Lower leg skin (tissue), 3 donors: ENCODE measurements at regions not wholly inside any gene's neighbourhood (a gene's known extent, or its start where the extent isn't known, plus 50 kb on each side); places are given as distances from the start of the nearest gene placed in this dataset.

Experiments used
- CTCF ChIP-seq, 3 donors: fragments of 450-650 bp; IDR thresholded peaks; one replicate each; pipeline ENCODE4 v1.5.1; 2016; ENCODE audit warnings: antibody characterized with exemption in 3 of 3, mild to moderate bottlenecking in 3 of 3, moderate library complexity in 2 of 3
- POLR2A ChIP-seq, 2 donors: fragments of 450-650 bp; IDR thresholded peaks; one replicate each; pipeline ENCODE4 v1.6.1; 2016 to 2017; ENCODE audit warnings: antibody characterized with exemption in 2 of 2, mild to moderate bottlenecking in 1 of 2, moderate library complexity in 1 of 2

- no peak for TF ChIP-seq POLR2A (IDR thresholded peaks at IDR 0.05)
- TF ChIP-seq CTCF (IDR thresholded peaks at IDR 0.05): no peak
Observed at GRCh38 chr17:72567774-72568173, 447.0 kb downstream of the SOX9 start.
